ENCODE measurements at regions not wholly inside any gene's neighbourhood (a gene's known extent, or its start where the extent isn't known, plus 50 kb on each side); places are given as distances from the start of the nearest gene placed in this dataset.

- in situ Hi-C loops (cut with HindIII; ENCODE audit: low pct_unique_long_range_greater_than_20kb, low sequenced_read_pairs), result no loop called here
- DNase-seq (ENCODE audit: low read depth), result no peak
Observed at GRCh38 chr13:22120646-22121045, 449.8 kb downstream of the FGF9 start.

- in situ Hi-C loops (cut with HindIII; ENCODE audit: low pct_unique_long_range_greater_than_20kb, low sequenced_read_pairs), result no loop called here
- no peak for DNase-seq (ENCODE audit: low read depth)
Observed at GRCh38 chr13:22121146-22121739, 450.4 kb downstream of the FGF9 start.

DNA sequence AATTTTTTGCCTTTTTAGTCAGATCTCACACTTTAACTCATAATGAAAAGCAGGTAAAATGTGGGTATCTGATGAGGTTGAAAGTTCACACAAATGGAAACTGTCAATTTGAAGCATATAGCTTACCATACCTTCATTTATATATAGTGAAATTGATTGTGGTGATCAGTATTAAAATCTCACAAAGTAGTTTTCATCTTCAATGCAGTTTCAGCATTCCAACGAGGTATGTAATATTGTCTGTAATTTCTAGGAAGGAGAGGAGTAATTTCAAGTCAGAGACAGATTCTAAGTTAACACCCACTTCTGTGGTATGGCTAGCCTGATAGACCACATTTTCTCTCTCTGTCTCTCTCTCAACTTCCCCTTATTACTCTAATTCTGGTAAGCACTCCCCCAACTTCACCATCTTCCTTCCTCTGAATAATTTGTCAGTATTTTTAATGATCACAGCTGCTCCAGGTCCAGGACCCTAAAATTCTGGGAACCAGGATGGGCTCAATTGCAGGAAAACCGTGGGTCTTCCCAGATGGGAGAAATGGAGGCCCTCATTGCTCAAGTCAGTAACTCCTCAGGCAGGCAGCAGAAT lies 455.7 kb downstream of the FGF9 start:
- in situ Hi-C loops (cut with HindIII; ENCODE audit: low pct_unique_long_range_greater_than_20kb, low sequenced_read_pairs), result no loop called here
- no peak for DNase-seq (ENCODE audit: low read depth)

DNA sequence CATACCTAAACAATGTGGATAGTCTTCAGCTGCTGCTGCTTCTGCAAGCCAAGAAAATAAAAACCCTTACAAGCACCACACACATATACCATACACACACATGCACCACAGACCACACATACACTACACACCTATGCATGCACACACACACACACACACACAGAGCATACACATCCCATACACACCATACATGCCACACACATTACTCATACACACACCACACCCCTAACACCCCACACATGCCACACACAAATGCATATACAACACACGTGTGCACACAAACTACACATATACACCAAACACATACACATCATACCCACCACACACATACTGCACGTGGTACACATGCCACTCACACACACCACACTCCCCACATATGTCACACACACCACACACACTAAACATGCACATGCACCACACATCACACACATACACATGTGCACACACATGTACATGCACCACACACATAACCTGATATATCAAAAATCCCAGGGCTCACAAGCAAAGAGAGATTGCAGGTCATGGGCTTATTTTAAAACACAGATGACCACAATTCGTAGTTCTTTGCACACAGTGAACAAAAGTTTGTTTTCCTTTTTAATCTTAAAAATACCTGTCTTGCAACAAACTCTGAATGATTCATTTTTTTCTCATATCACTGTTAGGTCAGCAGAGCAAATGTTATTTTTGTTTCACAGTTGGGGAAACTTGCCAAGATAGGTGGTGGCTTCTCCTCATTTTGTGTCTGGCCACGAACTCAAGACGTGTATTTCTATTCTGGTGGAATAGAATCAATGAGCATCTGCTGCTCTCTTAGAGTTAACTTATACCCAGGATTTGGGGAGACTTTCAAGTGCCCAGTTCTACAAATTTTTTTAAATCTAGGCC lies 456.6 kb downstream of the FGF9 start:
- in situ Hi-C loops (cut with HindIII; ENCODE audit: low pct_unique_long_range_greater_than_20kb, low sequenced_read_pairs), result no loop called here
- no peak for DNase-seq (ENCODE audit: low read depth)

DNA sequence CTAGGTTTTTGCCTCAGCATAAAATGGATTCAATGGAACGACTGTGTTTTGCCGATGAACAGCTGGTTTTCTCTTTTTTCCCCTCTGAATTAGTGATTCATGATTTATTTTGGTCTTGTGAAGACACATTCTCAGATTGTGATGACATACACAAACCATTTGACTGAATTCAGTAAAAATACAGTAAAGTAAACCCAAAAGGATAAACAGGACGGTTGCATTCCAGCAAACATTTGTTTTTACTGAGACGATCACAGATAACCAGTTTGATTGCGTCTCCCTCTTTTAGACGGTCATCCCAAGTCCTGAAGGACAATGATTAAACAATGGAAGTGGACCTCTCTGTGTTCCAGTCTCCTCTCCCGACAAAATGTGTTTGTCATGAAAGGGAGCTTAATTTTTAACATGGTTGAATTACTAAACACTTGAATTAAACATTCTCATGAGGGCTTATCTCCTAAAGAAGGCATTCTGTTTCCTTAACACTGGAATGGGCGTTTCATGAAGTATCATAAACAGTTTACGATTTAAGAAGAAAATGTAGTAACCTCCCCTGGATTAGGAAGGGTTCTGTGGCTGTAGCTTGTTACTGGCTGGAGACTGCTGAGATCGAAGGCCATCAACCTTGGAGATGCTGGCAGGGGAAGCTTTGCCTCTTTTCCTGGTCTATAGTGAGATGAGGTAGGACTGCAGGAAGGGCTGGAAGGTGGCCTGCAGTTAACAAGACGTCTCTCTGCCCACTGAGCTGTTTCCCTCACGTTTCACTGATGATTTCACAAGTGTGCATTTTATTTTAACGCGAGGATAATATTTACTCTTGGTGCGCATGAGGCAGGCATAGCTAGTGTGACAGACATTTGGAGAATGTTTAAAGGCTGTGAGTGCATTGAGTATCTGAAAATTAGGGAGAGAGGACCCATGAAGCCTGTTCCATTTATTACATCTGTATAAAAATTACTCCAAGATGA lies 457.9 kb downstream of the FGF9 start:
- DNase-seq (ENCODE audit: low read depth), result no peak
- in situ Hi-C loops (cut with HindIII; ENCODE audit: low pct_unique_long_range_greater_than_20kb, low sequenced_read_pairs), result no loop called here

GRCh38 chr13:22130254-22130653 lies 459.4 kb downstream of the FGF9 start:
- no peak for DNase-seq (ENCODE audit: low read depth)
- in situ Hi-C loops (cut with HindIII; ENCODE audit: low pct_unique_long_range_greater_than_20kb, low sequenced_read_pairs), result no loop called here

GRCh38 chr13:22134261-22134660 lies 463.4 kb downstream of the FGF9 start:
- DNase-seq (ENCODE audit: low read depth), result no peak
- in situ Hi-C loops (cut with HindIII; ENCODE audit: low pct_unique_long_range_greater_than_20kb, low sequenced_read_pairs), result no loop called here

DNA sequence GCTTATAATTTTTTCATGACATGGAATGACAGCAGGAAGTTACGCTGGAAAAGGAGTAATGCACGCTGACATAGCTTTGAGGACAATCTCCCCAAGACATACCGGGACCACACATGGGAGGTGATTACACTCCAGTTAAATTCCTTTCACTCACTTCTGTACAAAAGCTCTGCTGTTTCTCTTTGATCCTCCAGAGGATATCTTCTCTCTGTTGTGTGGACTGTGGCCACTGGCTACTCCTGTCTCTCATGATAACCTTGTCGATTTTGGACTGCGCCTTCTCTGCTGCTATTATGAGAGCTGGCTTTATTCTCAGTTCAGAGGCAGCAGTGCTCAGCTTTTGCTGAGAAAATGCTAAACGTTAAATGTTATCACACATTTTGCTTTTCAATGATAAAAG lies 464.6 kb downstream of the FGF9 start:
- no peak for DNase-seq (ENCODE audit: low read depth)
- in situ Hi-C loops (cut with HindIII; ENCODE audit: low pct_unique_long_range_greater_than_20kb, low sequenced_read_pairs), result no loop called here

DNA sequence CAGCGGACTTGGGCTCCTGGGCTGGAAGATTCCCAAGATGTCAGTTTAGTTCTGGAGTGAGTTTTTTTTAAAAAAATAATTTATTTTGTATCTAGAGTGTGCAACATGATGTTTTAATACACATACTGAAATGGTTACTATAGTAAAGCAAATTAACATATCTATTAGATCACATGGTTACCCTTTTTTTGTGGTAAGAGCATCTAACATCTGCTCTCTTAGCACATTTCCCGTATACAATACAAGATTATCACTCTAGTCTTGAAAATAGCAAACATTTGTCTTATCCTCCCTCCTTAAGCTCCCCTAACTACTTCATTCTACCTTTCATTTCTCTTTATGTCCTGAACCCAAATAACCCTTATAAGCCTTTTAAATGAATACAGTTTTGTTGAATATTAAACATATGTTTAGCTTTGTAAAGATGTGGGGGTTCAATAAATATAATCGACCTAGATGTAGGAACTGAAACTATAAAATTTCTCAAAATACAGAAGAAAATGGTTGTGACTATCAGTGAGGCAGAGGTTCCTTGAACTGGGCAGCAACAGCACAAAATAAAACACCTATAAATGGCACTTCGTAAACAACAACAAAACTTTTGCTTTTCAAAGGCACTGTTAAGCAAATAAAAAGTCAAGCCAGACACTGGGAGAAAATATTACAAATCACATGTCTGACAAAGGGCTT lies 466.6 kb downstream of the FGF9 start:
- in situ Hi-C loops (cut with HindIII; ENCODE audit: low pct_unique_long_range_greater_than_20kb, low sequenced_read_pairs), result no loop called here
- DNase-seq (ENCODE audit: low read depth), result no peak

DNA sequence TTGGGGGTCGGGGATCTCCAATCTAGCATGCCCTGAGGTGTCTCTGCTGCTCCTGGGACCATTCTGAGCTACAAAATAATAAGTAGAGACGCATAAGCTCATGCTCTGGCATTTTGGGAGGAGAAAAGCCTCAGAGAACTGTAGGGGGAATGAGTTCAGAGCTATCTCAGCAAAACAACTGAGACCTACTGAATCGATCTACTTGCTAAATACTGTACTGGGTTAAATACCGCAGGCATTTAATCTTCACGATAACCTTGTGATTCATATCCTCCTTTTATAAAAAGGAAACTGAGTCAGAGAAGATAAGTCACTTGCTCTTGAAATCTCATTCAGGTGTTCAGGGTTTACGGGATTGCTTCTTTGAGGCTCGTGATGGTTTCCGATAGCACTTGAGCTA lies 468.1 kb downstream of the FGF9 start:
- DNase-seq (ENCODE audit: low read depth), result no peak
- in situ Hi-C loops (cut with HindIII; ENCODE audit: low pct_unique_long_range_greater_than_20kb, low sequenced_read_pairs), result no loop called here

DNA sequence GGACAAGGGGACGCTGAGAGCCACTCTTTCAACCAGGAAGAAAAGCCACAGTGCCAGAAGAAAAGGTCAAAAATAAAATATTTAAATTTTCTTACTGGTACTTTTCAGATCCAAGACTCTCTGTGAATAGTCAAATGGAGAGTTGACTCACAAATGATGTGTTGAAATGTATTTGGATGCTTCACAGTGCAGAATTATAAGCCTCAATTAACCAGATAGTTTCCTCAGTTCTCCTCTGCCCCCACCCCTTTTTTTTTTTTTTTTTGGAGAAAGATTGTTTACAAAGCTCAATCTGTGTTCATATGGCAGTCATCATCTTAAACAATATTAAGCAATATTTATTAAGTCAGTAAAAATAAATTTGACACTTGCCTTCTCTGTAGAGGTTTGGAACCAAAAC lies 470.8 kb downstream of the FGF9 start:
- in situ Hi-C loops (cut with HindIII; ENCODE audit: low pct_unique_long_range_greater_than_20kb, low sequenced_read_pairs), result no loop called here
- DNase-seq (ENCODE audit: low read depth), result no peak

DNA sequence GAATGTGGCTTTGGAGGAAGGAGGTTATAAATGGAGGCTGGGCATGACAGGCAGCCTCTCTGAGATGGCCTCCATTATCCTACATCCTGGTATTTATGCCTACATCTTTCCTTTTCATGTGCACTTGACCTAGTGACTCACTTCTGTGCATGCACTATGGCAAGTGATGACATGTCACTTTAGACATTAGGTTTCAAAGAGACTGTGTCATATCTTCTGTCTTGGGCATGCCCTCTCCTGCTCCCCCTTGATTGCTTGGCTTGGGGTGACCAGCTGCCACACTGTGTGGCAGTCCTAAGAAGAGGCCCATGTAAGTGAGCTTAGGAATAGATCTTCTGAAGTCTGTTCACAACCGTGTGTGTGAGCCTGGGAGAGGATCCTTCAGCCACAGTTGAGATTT lies 472.8 kb downstream of the FGF9 start:
- in situ Hi-C loops (cut with HindIII; ENCODE audit: low pct_unique_long_range_greater_than_20kb, low sequenced_read_pairs), result no loop called here
- no peak for DNase-seq (ENCODE audit: low read depth)

- DNase-seq (ENCODE audit: low read depth), result no peak
- in situ Hi-C loops (cut with HindIII; ENCODE audit: low pct_unique_long_range_greater_than_20kb, low sequenced_read_pairs), result no loop called here
Observed at GRCh38 chr13:22144806-22145205, 473.9 kb downstream of the FGF9 start.

- in situ Hi-C loops (cut with HindIII; ENCODE audit: low pct_unique_long_range_greater_than_20kb, low sequenced_read_pairs), result no loop called here
- no peak for DNase-seq (ENCODE audit: low read depth)
Observed at GRCh38 chr13:22148187-22148586, 477.3 kb downstream of the FGF9 start.

DNA sequence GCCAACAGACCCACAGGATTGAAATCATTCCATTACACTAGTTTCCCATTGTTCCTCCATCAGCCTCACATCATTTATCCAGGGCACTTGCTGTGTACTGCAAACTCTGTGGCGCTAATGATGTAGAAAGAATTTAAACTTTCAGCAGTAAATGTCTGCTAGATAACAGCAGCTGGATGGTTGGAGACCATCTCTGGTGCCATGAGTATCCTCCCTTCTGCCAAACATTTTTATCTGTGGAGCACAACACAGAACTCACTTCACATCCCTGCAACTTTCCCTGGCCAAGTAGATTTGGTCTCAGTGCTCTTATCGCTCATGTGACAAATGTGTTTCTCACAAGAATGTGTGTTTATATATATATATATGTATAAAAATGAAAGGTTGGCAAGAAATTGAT lies 481.9 kb downstream of the FGF9 start:
- DNase-seq (ENCODE audit: low read depth), result no peak
- in situ Hi-C loops (cut with HindIII; ENCODE audit: low pct_unique_long_range_greater_than_20kb, low sequenced_read_pairs), result no loop called here

- no peak for DNase-seq (ENCODE audit: low read depth)
- in situ Hi-C loops (cut with HindIII; ENCODE audit: low pct_unique_long_range_greater_than_20kb, low sequenced_read_pairs), result no loop called here
Observed at GRCh38 chr13:22154041-22154440, 483.2 kb downstream of the FGF9 start.

- DNase-seq (ENCODE audit: low read depth), result no peak
Observed at GRCh38 chr13:22161871-22162270, 491.0 kb downstream of the FGF9 start.

DNA sequence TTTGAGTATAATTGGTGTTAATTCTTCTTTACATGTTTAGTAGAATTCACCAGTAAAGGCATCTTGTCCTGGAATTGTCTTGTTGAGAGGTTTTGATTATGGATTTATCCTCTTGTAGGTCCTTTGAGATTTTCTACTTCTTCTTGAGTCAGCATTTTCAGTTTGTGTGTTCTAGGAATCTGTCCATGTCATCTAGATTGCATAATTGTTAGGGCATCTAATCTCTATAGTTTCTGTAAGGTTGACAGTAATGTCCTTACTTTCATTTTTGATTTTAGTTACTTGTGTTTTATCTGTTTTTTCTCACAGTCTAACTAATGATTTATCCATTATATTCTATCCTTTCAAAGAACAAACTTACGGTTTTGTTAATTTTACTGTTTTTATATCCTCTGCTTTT lies 492.0 kb downstream of the FGF9 start:
- in situ Hi-C loops (cut with HindIII; ENCODE audit: low pct_unique_long_range_greater_than_20kb, low sequenced_read_pairs), result no loop called here
- no peak for DNase-seq (ENCODE audit: low read depth)

More at GRCh38 chr13:22161871-22162270, 491.0 kb downstream of the FGF9 start:
- in situ Hi-C loops (cut with HindIII; ENCODE audit: low pct_unique_long_range_greater_than_20kb, low sequenced_read_pairs), result no loop called here

Measured in Caki2 (cell line).